Omental fat pad (tissue), 3 donors: ENCODE measurements at regions not wholly inside any gene's neighbourhood (a gene's known extent, or its start where the extent isn't known, plus 50 kb on each side); places are given as distances from the start of the nearest gene placed in this dataset.
"Not testable (repeated sequence)": the region's sequence is repeated elsewhere in the genome, so short reads cannot be mapped to it uniquely, and the experiment has no call there.

Source experiments
- ATAC-seq: fragments of 150-250 bp; one replicate; pipeline ENCODE4 v1.9.1; 2016; ENCODE audit warnings: mild to moderate bottlenecking, moderate library complexity; ENCODE audit not compliant: low FRiP score
- DNase-seq: peaks from one replicate; pipeline ENCODE4 v3.0.0-alpha.2; 2019; ENCODE audit warnings: low spot score
- TF ChIP-seq, protein P1 (sequence below), 3 donors: fragments of 450-650 bp; IDR thresholded peaks; one replicate each; pipeline ENCODE4 v1.5.1; 2016 to 2017; ENCODE audit warnings: antibody characterized with exemption in 3 of 3, mild to moderate bottlenecking in 3 of 3, moderate library complexity in 2 of 3

DNA sequence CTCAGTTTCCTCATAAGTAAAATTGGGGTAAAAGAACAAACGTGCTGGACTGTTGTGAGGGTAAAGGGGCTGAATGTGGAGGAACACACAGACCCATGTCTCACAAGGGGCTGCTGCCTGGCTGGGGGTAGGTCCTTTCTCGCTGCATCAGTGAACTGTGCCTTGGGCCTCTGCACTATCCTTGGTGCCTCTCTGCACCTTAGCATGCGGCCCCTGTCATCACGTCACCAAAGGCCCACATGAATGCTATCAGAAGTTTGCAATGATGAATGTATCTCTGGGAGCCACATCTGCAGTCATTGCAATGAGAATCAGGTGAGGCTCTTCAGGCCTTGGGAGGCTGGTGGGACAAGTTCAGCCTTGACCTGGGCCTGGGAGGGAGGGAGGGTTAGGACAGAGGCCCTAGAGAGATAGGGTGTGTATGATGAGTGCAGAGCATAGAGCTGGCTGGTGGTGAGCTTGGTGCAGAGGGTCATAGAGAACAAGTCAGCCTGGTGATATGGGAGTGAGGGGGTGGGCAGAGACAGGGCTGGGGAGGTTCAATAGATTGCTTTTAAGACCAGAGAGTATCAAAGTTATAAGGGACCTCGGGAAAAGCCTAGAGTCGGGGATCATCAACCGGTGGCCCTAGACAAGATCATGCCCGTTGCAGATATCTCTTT, 308.4 kb downstream of the RPS24 start:
- ATAC-seq (no peak), DNase-seq (no peak)
- TF ChIP-seq, protein P1, sequence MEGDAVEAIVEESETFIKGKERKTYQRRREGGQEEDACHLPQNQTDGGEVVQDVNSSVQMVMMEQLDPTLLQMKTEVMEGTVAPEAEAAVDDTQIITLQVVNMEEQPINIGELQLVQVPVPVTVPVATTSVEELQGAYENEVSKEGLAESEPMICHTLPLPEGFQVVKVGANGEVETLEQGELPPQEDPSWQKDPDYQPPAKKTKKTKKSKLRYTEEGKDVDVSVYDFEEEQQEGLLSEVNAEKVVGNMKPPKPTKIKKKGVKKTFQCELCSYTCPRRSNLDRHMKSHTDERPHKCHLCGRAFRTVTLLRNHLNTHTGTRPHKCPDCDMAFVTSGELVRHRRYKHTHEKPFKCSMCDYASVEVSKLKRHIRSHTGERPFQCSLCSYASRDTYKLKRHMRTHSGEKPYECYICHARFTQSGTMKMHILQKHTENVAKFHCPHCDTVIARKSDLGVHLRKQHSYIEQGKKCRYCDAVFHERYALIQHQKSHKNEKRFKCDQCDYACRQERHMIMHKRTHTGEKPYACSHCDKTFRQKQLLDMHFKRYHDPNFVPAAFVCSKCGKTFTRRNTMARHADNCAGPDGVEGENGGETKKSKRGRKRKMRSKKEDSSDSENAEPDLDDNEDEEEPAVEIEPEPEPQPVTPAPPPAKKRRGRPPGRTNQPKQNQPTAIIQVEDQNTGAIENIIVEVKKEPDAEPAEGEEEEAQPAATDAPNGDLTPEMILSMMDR (IDR thresholded peaks at IDR 0.05) = no peak

DNA sequence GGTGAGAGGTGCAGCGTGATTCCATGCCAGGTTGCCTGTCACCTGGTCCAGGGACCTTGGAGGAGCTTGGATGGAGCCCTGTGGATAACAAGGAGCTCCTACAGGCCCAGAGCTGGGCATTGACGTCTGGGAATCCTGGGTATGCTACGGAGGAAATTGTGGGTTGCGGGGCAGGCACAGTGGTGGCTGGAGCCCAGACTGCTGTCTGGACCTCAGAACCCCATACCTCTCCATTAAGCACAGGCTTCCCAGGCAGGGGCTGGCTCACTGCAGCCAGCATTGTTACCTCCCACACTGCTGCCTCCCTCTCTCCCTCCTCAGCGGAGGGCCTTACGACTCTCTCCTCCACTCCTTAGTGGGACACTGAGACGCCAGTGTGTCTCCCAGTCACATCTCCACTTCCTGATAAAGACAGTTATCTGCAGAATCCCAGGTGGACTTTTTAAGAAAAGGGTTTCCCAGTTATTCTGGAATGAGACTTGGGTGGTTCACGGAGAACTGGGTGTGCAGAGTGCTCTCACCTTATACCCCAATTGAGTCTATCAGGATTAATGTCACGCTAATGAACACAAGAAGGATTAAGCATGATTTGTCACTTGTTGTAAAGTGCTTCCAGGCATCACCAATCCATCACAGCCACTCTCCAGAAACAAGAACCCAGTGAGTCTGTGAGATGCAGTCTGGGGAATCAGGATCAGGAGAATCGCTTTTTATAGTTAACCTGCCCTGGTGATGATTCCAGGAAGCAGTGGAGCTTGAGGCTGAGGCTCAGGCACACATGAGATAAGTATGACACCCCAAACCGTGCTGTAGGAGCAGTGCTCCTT, 309.4 kb downstream of the RPS24 start:
- ATAC-seq = no peak
- TF ChIP-seq, protein P1 (IDR thresholded peaks at IDR 0.05) = no peak
- no peak for DNase-seq

DNA sequence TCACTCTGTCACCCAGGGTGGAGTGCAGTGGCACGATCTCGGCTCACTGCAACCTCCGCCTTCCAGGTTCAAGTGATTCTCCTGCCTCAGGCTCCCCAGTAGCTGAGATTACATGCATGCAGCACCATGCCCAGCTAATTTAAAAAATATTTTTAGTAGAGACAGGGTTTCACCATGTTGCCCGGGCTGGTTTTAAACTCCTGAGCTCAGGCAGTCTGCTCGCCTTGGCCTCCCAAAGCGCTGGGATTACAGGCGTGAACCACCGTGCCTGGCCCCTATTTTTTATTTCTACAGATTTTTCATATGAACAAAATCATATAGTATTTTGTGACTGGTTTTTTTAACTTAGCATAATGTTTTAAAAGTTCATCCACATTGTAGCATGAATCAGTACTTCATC, 310.6 kb downstream of the RPS24 start:
- DNase-seq, ATAC-seq: not testable (repeated sequence)

DNA sequence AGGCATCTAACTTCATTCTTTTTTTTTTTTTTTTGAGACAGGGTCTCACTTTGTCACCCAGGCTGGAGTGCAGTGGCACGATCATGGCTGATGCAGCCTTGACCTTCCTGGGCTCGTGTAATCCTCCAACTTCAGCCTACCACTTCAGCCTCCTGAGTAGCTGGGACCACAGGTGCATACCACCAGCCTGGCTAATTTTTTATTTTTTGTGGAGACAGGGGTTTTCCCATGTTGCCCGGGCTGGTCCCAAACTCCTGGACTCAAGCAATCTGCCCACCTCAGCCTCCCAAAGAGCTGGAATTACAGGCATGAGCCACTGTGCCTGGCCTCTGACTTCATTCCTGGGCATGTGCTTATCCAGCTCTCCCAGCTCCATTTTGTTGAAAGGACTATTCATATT, 311.9 kb downstream of the RPS24 start:
- not testable (repeated sequence) for ATAC-seq, DNase-seq

DNA sequence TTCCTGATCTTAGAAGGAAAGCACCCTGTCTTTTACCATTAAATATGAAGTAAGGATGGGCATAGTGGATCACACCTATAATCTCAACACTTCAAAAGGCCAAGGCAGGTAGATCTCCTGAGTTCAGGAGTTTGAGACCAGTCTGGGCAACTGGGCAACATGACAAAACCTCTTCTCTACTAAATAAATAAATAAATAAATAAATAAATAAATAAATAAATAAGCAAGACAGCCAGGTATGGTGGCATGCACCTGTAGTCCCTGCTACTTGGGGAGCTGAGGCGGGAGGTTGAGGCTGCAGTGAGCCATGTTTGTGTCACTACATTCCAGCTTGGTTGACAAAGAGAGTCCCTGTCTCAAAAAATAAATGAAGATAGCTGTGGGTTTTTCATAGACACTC, 313.1 kb downstream of the RPS24 start:
- ATAC-seq (no peak), DNase-seq (no peak)
- TF ChIP-seq, protein P1 (IDR thresholded peaks at IDR 0.05) = no peak

DNA sequence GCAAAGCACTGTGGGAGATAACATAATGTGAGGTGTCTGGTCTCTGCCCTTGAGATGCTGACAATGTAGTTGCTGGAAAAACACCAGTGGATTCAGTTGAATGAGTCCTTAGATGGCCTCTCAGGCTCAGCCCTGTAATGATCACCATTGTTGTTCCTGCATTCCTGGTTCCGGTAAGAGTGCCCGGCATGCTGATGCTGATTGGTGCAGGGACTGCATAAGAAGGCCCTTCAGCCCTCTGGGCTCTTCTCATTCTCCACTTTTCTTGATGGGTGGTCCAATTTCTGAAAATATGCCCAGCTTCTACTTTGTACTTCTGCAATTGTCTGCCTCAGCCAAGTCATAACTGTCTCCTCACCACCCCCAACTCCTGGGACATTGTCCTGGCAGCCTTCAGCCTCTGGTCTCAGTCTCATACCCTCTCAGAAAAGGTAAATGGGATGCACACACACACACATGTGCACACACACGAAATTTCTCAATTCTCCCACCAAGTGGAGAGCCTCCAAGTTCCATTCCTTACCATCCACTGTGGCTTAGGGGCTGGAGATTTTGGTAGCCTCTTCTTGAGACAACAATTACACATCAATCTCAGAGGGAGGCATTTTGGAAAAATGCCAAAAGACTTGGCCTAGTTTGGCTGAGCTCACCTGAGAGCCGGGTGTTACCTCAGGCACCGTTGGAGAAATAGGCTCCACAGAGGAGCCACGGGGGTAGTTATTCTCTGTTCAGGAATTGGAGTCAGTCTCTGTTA, 314.9 kb downstream of the RPS24 start:
- no peak for ATAC-seq
- TF ChIP-seq, protein P1 (IDR thresholded peaks at IDR 0.05) = no peak
- DNase-seq = peak; percentile 14

DNA sequence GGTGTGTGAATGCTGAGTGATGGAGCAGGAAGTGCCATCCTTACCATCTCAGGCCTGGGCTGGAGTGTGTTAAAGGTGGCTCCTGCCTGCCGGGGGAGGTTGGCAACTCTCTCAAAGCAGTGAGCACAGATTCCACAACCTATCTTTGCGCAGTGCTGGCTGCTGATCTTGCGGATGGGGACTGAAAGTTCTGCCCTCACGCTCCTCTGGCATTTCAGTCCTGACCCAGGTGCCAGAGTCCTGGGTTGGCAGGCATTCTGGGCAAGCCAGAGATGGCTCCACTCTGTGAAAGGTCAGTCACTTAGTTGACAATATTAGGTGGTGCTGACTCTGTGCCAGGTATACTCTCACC, 315.5 kb downstream of the RPS24 start:
- DNase-seq = no peak
- no peak for ATAC-seq

More for the DNA sequence above, 315.5 kb downstream of the RPS24 start:
- TF ChIP-seq, protein P1 (IDR thresholded peaks at IDR 0.05) = no peak
